GM12865 (cell line): ENCODE measurements at regions not wholly inside any gene's neighbourhood (a gene's known extent, or its start where the extent isn't known, plus 50 kb on each side); places are given as distances from the start of the nearest gene placed in this dataset.

Source experiments
- DNase-seq: peaks from one replicate; pipeline ENCODE4 v3.0.0; 2010; ENCODE audit warnings: low read depth
- H3K4me3 ChIP-seq: 2 replicates; pipeline ENCODE4 v1.5.1; 2011; ENCODE audit warnings: mild to moderate bottlenecking, low read depth, low read length, control low read depth
- TF ChIP-seq, protein P1 (sequence below): IDR thresholded peaks from 2 replicates; pipeline ENCODE4 v1.5.1; 2011; ENCODE audit warnings: low read length, control low read depth, low read depth, inconsistent platforms; ENCODE audit not compliant: insufficient read depth; ENCODE audit errors: missing control alignments

DNA sequence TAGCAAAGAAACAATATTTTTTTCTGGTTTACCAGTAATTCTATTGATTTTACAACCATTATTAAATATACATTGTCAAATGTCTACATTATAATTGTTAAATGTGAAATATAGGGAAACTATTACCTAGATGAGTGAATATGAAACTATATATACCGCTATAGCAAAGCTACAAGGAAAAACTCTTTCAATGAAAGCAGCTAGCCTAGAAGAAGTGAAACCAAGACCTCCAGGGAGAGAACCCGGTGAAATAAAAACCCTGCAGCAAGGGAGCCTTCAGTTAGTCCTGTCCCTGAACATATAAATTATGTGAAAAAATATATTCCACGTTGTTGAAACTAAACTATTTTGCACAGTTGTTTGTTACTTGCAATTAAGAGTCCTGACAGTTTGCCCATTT, 913.1 kb downstream of the EFNA5 start:
- TF ChIP-seq, protein P1, sequence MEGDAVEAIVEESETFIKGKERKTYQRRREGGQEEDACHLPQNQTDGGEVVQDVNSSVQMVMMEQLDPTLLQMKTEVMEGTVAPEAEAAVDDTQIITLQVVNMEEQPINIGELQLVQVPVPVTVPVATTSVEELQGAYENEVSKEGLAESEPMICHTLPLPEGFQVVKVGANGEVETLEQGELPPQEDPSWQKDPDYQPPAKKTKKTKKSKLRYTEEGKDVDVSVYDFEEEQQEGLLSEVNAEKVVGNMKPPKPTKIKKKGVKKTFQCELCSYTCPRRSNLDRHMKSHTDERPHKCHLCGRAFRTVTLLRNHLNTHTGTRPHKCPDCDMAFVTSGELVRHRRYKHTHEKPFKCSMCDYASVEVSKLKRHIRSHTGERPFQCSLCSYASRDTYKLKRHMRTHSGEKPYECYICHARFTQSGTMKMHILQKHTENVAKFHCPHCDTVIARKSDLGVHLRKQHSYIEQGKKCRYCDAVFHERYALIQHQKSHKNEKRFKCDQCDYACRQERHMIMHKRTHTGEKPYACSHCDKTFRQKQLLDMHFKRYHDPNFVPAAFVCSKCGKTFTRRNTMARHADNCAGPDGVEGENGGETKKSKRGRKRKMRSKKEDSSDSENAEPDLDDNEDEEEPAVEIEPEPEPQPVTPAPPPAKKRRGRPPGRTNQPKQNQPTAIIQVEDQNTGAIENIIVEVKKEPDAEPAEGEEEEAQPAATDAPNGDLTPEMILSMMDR: no peak
- DNase-seq: peak; percentile 36
- no peak overlapping the region for H3K4me3 ChIP-seq

DNA sequence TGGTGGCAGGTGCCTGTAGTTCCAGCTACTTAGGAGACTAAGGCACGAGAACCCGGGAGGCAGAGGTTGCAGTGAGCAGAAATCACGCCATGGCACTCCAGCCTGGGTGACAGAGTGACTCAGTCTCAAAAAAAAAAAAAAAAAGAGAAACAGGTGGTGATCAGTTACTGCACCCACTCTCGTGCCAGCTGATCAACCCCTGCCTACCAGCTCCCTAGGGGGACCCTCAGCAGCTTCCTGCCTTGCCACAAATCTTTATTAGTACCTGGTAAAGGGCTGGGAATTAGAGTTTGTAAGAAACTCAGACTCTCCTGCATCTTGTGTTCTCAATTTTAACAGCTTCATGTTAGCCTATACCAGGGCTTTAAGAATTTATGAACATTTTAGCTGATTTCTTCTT, 914.9 kb downstream of the EFNA5 start:
- TF ChIP-seq, protein P1: no peak
- H3K4me3 ChIP-seq: no peak overlapping the region
- DNase-seq: peak; percentile 11

DNA sequence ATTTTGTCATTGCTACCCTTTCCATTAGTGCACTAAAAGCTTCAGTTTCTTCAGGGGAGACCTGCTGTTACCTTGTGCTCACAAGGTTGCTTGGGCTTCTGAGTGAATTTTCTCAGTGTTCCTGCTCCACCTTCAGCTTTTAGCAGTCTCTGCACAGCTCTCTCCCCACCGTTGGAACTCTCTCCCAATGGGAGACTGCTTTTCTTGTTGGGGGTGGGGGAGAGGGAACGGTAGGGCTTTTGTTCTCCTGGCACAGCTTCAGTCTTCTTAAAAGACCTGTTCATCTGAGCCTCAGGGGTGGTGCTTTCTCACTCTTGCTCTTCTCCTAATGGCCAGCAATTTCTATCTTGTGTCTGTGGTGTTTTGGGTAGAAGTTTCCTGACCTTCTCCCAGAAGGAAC, 915.7 kb downstream of the EFNA5 start:
- DNase-seq: no peak
- TF ChIP-seq, protein P1: no peak
- H3K4me3 ChIP-seq: no peak overlapping the region

DNA sequence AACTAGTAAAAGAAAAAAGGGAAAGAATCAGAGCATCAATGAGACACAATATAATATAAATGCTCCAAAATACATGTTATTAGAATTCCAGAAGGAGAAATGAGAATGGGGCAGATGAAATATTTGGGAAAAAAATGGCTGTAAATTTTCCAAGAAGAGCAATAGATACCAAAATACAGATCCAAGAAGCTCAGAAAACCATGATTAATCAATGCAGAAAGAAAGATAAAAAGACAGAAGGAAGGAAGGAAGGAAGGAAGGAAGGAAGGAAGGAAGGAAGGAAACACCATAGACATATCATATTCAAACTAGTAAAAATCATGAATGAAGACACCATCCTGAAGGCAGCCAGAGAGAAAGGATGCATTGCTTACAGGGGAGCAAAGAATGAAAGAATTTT, 920.9 kb downstream of the EFNA5 start:
- TF ChIP-seq, protein P1: no peak
- H3K4me3 ChIP-seq: no peak overlapping the region
- DNase-seq: no peak

DNA sequence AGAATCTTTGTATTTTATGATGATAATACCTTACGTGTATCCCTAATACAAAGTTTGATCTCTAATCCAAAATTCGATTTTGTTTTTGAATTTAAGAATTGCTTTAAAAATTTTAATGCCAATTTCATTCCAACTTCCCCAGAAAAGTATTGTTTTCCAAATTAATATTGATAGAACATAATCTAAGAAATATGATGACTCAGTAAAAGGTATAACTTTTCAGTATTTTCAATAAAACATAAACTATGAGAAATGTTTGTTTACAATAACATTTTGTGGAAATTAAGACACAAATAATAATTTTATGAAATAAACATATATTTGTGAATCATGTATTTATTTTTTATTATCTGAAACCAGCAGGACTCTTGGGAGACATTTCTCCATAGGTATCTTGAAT, 931.6 kb downstream of the EFNA5 start:
- TF ChIP-seq, protein P1: no peak
- no peak for DNase-seq
- H3K4me3 ChIP-seq: no peak overlapping the region

DNA sequence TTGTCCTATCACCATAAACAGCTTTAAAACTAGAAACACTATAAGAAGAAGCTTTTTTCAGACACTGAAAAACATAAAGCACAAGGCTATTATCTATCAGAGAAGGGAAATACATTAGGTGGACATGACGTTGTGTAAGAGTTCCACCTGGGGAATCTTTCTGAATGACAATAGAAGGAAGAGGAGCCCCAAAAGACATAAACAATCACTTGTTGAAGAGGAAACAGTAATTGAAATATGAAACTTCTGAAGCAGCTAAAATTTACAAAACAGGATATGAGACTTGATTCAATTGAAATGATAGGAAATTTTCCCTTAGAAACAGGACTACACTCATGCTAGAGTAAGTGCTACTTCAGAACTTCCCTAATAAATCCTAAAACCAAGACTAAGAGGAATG, 933.6 kb downstream of the EFNA5 start:
- TF ChIP-seq, protein P1: no peak
- DNase-seq: no peak
- H3K4me3 ChIP-seq: no peak overlapping the region

DNA sequence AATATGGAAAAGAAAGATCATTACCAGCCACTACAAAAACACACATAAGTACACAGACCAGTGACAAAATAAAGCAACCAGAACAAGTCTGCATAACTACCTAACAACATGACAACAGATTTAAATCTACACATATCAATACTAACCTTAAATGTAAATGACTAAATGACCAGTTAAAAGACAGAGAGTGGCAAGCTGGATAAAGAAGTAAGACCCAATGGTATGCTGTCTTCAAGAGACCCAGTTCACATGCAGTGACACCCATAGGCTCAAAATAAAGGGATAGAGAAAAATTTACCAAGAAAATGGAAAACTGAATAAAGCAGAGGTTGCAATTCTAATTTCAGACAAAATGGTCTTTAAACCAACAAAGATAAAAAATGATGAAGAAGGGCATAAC, 938.1 kb downstream of the EFNA5 start:
- TF ChIP-seq, protein P1: no peak
- H3K4me3 ChIP-seq: no peak overlapping the region
- no peak for DNase-seq
